ENCODE measurements at regions not wholly inside any gene's neighbourhood (a gene's known extent, or its start where the extent isn't known, plus 50 kb on each side); places are given as distances from the start of the nearest gene placed in this dataset.

DNA sequence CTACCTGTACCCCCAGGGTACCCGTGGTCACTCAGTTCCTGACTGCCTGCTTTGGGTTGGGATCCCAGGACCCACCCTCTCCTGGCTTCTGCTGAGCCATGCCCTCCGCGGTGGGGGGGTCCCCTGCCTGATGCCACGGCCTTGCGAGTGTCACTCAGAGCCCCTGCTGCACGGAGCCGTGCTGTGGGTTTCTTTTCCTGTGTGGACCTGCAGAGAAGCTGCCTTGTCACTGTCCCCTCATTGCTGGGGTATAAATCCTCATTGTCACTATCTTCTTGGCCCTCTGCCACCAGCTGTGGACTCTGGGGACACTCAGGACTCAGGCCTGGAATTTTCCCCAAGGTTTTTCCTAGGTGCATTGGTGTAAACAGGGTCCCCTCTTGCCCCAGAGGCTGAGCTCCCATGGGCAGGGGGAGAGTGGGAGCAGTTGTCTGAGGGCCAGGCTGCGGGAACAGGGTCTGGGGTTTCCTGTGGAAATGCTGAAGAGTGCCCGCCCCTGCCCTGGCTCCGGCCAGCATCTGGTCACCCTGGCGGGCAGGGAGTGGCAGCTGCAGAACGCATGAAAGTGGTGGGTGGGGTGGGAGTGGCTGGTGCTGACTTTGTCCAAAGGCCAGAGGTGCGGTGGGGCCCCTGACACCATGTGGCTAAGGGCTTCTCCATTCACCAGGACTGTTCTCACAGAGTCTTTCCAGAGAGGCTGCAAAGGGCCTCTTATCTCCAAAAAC lies 191.7 kb downstream of the GOLGA6L6 start:
- TF ChIP-seq, protein P1, sequence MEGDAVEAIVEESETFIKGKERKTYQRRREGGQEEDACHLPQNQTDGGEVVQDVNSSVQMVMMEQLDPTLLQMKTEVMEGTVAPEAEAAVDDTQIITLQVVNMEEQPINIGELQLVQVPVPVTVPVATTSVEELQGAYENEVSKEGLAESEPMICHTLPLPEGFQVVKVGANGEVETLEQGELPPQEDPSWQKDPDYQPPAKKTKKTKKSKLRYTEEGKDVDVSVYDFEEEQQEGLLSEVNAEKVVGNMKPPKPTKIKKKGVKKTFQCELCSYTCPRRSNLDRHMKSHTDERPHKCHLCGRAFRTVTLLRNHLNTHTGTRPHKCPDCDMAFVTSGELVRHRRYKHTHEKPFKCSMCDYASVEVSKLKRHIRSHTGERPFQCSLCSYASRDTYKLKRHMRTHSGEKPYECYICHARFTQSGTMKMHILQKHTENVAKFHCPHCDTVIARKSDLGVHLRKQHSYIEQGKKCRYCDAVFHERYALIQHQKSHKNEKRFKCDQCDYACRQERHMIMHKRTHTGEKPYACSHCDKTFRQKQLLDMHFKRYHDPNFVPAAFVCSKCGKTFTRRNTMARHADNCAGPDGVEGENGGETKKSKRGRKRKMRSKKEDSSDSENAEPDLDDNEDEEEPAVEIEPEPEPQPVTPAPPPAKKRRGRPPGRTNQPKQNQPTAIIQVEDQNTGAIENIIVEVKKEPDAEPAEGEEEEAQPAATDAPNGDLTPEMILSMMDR (IDR thresholded peaks at IDR 0.05): no peak
- TF ChIP-seq POLR2A (IDR thresholded peaks at IDR 0.05): no peak
